ENCODE measurements at regions not wholly inside any gene's neighbourhood (a gene's known extent, or its start where the extent isn't known, plus 50 kb on each side); places are given as distances from the start of the nearest gene placed in this dataset.
"Not testable (repeated sequence)": the region's sequence is repeated elsewhere in the genome, so short reads cannot be mapped to it uniquely, and the experiment has no call there.

GRCh38 chr1:29549728-29550118, 313.4 kb downstream of the PTPRU start:
- not testable (repeated sequence) for TF ChIP-seq CTCF (IDR thresholded peaks at IDR 0.05; ENCODE audit: low read depth, low read length, poor library complexity, severe bottlenecking); EZH2phosphoT487 (IDR thresholded peaks at IDR 0.05; ENCODE audit: borderline replicate concordance, low read length)
